Endothelial cell of umbilical vein (primary cell): ENCODE measurements at regions not wholly inside any gene's neighbourhood (a gene's known extent, or its start where the extent isn't known, plus 50 kb on each side); places are given as distances from the start of the nearest gene placed in this dataset.

Experiments
- BruUV-seq: library from RNA; stranded (reverse); fragments of 400-500 nt; replicated peaks from 2 replicates; lab custom pipeline; 2021; lab: Mats Ljungman, UMichigan
- CTCF ChIA-PET: fragments of 300-600, 350-600 bp; sonication (Branson Sonifier 250); formaldehyde crosslinking; loops from one replicate; lab custom pipeline; 2021; ENCODE audit warnings: antibody characterized with exemption, inconsistent platforms; lab: Charles Lee
- POLR2A ChIA-PET: fragments of 300-600, 350-600 bp; sonication (Branson Sonifier 250); formaldehyde crosslinking; loops from one replicate; lab custom pipeline; 2021; ENCODE audit warnings: antibody characterized with exemption, inconsistent platforms; lab: Charles Lee
- DNase-seq: peaks from one replicate; pipeline ENCODE4 v3.0.0-alpha.2; 2011; ENCODE audit warnings: low read depth, low spot score
- FAIRE-seq: peaks from 2 replicates; lab custom pipeline; 2011; peaks lifted over from hg19 to GRCh38; lab: Jason Lieb, UNC
- H2AFZ ChIP-seq: 2 replicates; pipeline ENCODE4 v1.6.0; 2012; ENCODE audit warnings: low read depth, low read length, control low read depth, inconsistent platforms
- H3K27ac ChIP-seq: 2 replicates; pipeline ENCODE4 v1.5.1; 2011; ENCODE audit warnings: low read depth, mild to moderate bottlenecking, control low read depth, low read length, moderate library complexity; ENCODE audit not compliant: insufficient read depth
- H3K27me3 ChIP-seq, 2 experiments: 2 replicates each; pipeline versions ENCODE4 v1.6.0 to v1.6.1; 2011; ENCODE audit warnings: low read length in 2 of 2, mixed read lengths in 1 of 2; ENCODE audit not compliant: control insufficient read depth in 2 of 2, insufficient read depth in 2 of 2
- H3K36me3 ChIP-seq, 2 experiments: 2 replicates in 1 of 2; 3 replicates in 1 of 2; pipeline ENCODE4 v1.5.1; 2011; ENCODE audit warnings: low read length in 2 of 2, mild to moderate bottlenecking in 1 of 2, moderate library complexity in 1 of 2; ENCODE audit not compliant: control insufficient read depth in 2 of 2, insufficient read depth in 2 of 2; ENCODE audit errors: extremely low read depth in 1 of 2
- H3K4me1 ChIP-seq: 3 replicates; pipeline ENCODE4 v1.5.1; 2011; ENCODE audit warnings: mild to moderate bottlenecking, low read length; ENCODE audit not compliant: control insufficient read depth, insufficient read depth; ENCODE audit errors: extremely low read depth
- H3K4me2 ChIP-seq: 2 replicates; pipeline ENCODE4 v1.6.1; 2011; ENCODE audit warnings: low read length, control low read depth, mixed read lengths; ENCODE audit not compliant: insufficient read depth
- H3K4me3 ChIP-seq, 3 experiments: fragments of 200-600 bp in 1 of 3; sonication (generic), shearing (Covaris generic) in 1 of 3; replicated peaks in 1 of 3; 2 replicates each; pipeline ENCODE4 v1.5.1; 2011 to 2016; ENCODE audit warnings: control low read depth in 3 of 3, low read length in 3 of 3, mild to moderate bottlenecking in 2 of 3, inconsistent platforms in 1 of 3, low read depth in 1 of 3, moderate library complexity in 1 of 3; ENCODE audit not compliant: insufficient read depth in 1 of 3
- H3K79me2 ChIP-seq: 2 replicates; pipeline ENCODE4 v1.6.0; 2012; ENCODE audit warnings: low read length, inconsistent platforms; ENCODE audit not compliant: control insufficient read depth, insufficient read depth
- H3K9ac ChIP-seq: replicated peaks from 2 replicates; pipeline ENCODE3; 2011; ENCODE audit warnings: low read length, control low read depth; ENCODE audit not compliant: insufficient read depth; ENCODE audit errors: extremely low read depth
- H3K9me1 ChIP-seq: replicated peaks from 3 replicates; pipeline ENCODE4 v1.6.0; 2011; ENCODE audit warnings: mild to moderate bottlenecking, low read length; ENCODE audit not compliant: control insufficient read depth, insufficient read depth; ENCODE audit errors: extremely low read depth
- H3K9me3 ChIP-seq: replicated peaks from 2 replicates; pipeline ENCODE4 v1.5.1; 2012; ENCODE audit warnings: low read length, inconsistent platforms; ENCODE audit not compliant: control insufficient read depth, insufficient read depth
- H4K20me1 ChIP-seq: replicated peaks from 2 replicates; pipeline ENCODE3; 2011; ENCODE audit warnings: mild to moderate bottlenecking, low read length; ENCODE audit not compliant: control insufficient read depth, insufficient read depth; ENCODE audit errors: extremely low read depth
- FOS ChIP-seq: IDR thresholded peaks from 2 replicates; pipeline ENCODE4 v1.6.1; 2011; ENCODE audit warnings: mild to moderate bottlenecking, low read length, moderate library complexity, borderline replicate concordance; ENCODE audit not compliant: insufficient read depth
- POLR2AphosphoS5 ChIP-seq: IDR thresholded peaks from 2 replicates; pipeline ENCODE4 v1.6.1; 2012; ENCODE audit warnings: low read depth, mild to moderate bottlenecking, control low read depth, low read length, moderate library complexity; ENCODE audit not compliant: insufficient read depth
- dilution Hi-C: fragments of 300-500 bp; cut with MboI; formaldehyde crosslinking; loops from one replicate; pipeline ENCODE4 v1.15.0; 2019; ENCODE audit warnings: low sequenced_read_pairs; ENCODE audit not compliant: extremely low pct_ligation_motif_present
- intact Hi-C: fragments of 100-400 bp; cut with micrococcal nuclease; formaldehyde crosslinking; loops from one replicate; pipeline ENCODE4 v1.10.0; 2022
- TF ChIP-seq, protein P1 (sequence below), 2 donors: IDR thresholded peaks; 1 replicate in 1 of 2; 2 replicates in 1 of 2; pipeline ENCODE4 v1.5.1; 2011; ENCODE audit warnings: low read length in 2 of 2, mild to moderate bottlenecking in 2 of 2, moderate library complexity in 2 of 2, control low read depth in 1 of 2, inconsistent platforms in 1 of 2, low read depth in 1 of 2; ENCODE audit not compliant: insufficient read depth in 1 of 2; ENCODE audit errors: extremely low read depth in 1 of 2

- Histone ChIP-seq H3K4me2 (no peak overlapping the region), H3K9ac (no peak overlapping the region), H3K27me3 (peaks cover 2 to 7% of the 10 kb centered on the region in 2 experiments), H2AFZ (no peak overlapping the region), H3K79me2 (no peaks in the 10 kb centered on the region), H3K9me3 (no peaks in the 10 kb centered on the region), H3K4me3 (no peak overlapping the region), H3K4me1 (peaks cover 3% of the 10 kb centered on the region), H4K20me1 (no peaks in the 10 kb centered on the region), H3K9me1 (no peaks in the 10 kb centered on the region), H3K27ac (no peak overlapping the region), H3K36me3 (no peaks in the 10 kb centered on the region)
- FAIRE-seq (no peak), DNase-seq (no peak)
- dilution Hi-C loops (no loop called here), intact Hi-C loops (no loop called here)
- POLR2A ChIA-PET, result no interaction called here
- CTCF ChIA-PET, result interaction anchor here (1.1 kb wide), 1 partner anchor 192 kb away, joined by 3 read pairs; no protein-coding TSS in a partner anchor
- no peak for TF ChIP-seq POLR2AphosphoS5
- no peak for TF ChIP-seq FOS
- TF ChIP-seq, protein P1, sequence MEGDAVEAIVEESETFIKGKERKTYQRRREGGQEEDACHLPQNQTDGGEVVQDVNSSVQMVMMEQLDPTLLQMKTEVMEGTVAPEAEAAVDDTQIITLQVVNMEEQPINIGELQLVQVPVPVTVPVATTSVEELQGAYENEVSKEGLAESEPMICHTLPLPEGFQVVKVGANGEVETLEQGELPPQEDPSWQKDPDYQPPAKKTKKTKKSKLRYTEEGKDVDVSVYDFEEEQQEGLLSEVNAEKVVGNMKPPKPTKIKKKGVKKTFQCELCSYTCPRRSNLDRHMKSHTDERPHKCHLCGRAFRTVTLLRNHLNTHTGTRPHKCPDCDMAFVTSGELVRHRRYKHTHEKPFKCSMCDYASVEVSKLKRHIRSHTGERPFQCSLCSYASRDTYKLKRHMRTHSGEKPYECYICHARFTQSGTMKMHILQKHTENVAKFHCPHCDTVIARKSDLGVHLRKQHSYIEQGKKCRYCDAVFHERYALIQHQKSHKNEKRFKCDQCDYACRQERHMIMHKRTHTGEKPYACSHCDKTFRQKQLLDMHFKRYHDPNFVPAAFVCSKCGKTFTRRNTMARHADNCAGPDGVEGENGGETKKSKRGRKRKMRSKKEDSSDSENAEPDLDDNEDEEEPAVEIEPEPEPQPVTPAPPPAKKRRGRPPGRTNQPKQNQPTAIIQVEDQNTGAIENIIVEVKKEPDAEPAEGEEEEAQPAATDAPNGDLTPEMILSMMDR (IDR thresholded peaks at IDR 0.05; ENCODE audit: extremely low read depth in 1 of 2, insufficient read depth in 1 of 2, low read depth in 1 of 2, low read length in 2 of 2), result no peak
- BruUV-seq, result no TSS peak
These were observed 123.6 kb upstream of the MMS22L start for GRCh38 chr6:97406633-97407032.

- no peak overlapping the region for H3K9ac ChIP-seq
- TF ChIP-seq, protein P1 (IDR thresholded peaks at IDR 0.05; ENCODE audit: extremely low read depth in 1 of 2, insufficient read depth in 1 of 2, low read depth in 1 of 2, low read length in 2 of 2), result no peak
- no peak overlapping the region for H3K27ac ChIP-seq
- H3K4me3 ChIP-seq, result no peak overlapping the region
- H3K4me1 ChIP-seq, result no peaks in the 10 kb centered on the region
- no peak overlapping the region for H2AFZ ChIP-seq
- POLR2A ChIA-PET, result no interaction called here
- no peaks in the 10 kb centered on the region for H4K20me1 ChIP-seq
- CTCF ChIA-PET, result no interaction called here
- no peak overlapping the region for H3K4me2 ChIP-seq
- H3K9me3 ChIP-seq, result no peaks in the 10 kb centered on the region
- no peak for FAIRE-seq
- no TSS peak for BruUV-seq
- intact Hi-C loops, result no loop called here
- H3K36me3 ChIP-seq, result no peaks in the 10 kb centered on the region
- no peak for DNase-seq
- H3K79me2 ChIP-seq, result no peaks in the 10 kb centered on the region
- no peaks in the 10 kb centered on the region for H3K27me3 ChIP-seq
- H3K9me1 ChIP-seq, result no peaks in the 10 kb centered on the region
- dilution Hi-C loops, result no loop called here
These were observed 128.6 kb upstream of the MMS22L start for GRCh38 chr6:97411610-97412009.
